Keratinocyte (primary cell): ENCODE measurements at regions not wholly inside any gene's neighbourhood (a gene's known extent, or its start where the extent isn't known, plus 50 kb on each side); places are given as distances from the start of the nearest gene placed in this dataset.

ENCODE experiments used
- DNase-seq: peaks from one replicate; pipeline ENCODE4 v3.0.0-alpha.2; 2011; ENCODE audit warnings: low read depth, missing footprints, low spot score
- FAIRE-seq: peaks from 2 replicates; lab custom pipeline; 2011; peaks lifted over from hg19 to GRCh38; lab: Jason Lieb, UNC
- H2AFZ ChIP-seq: 2 replicates; pipeline ENCODE4 v1.6.0; 2012; ENCODE audit warnings: low read length, control low read depth, inconsistent platforms; ENCODE audit not compliant: control insufficient read depth
- H3K27ac ChIP-seq: 2 replicates; pipeline ENCODE4 v1.5.1; 2011; ENCODE audit warnings: low read length; ENCODE audit not compliant: control insufficient read depth, insufficient read depth
- H3K27me3 ChIP-seq: 3 replicates; pipeline ENCODE4 v1.6.0; 2011; ENCODE audit warnings: low read length; ENCODE audit not compliant: control insufficient read depth, insufficient read depth; ENCODE audit errors: extremely low read depth
- H3K36me3 ChIP-seq, 2 experiments: 2 replicates in 1 of 2; 3 replicates in 1 of 2; pipeline ENCODE4 v1.5.1; 2011; ENCODE audit warnings: low read length in 2 of 2, mild to moderate bottlenecking in 1 of 2; ENCODE audit not compliant: control insufficient read depth in 2 of 2, insufficient read depth in 2 of 2; ENCODE audit errors: extremely low read depth in 1 of 2
- H3K4me1 ChIP-seq: 3 replicates; pipeline ENCODE4 v1.5.1; 2011; ENCODE audit warnings: low read length; ENCODE audit not compliant: control insufficient read depth, insufficient read depth; ENCODE audit errors: extremely low read depth
- H3K4me2 ChIP-seq: 3 replicates; pipeline ENCODE4 v1.6.0; 2011; ENCODE audit warnings: low read depth, low read length; ENCODE audit not compliant: control insufficient read depth, insufficient read depth; ENCODE audit errors: extremely low read depth
- H3K4me3 ChIP-seq, 3 experiments: fragments of 200-600 bp in 1 of 3; sonication (generic) in 1 of 3; 2 replicates in 2 of 3; 3 replicates in 1 of 3; pipeline ENCODE4 v1.5.1; 2011 to 2016; ENCODE audit warnings: low read length in 3 of 3, mild to moderate bottlenecking in 3 of 3, control low read depth in 2 of 3, inconsistent platforms in 1 of 3, low read depth in 1 of 3, mixed read lengths in 1 of 3, mixed run types in 1 of 3, moderate library complexity in 1 of 3; ENCODE audit not compliant: control insufficient read depth in 2 of 3, insufficient read depth in 2 of 3; ENCODE audit errors: extremely low read depth in 1 of 3
- H3K79me2 ChIP-seq: 2 replicates; pipeline ENCODE4 v1.6.0; 2012; ENCODE audit warnings: low read length; ENCODE audit not compliant: control insufficient read depth, insufficient read depth
- H3K9ac ChIP-seq: 3 replicates; pipeline ENCODE4 v1.6.0; 2011; ENCODE audit warnings: low read length; ENCODE audit not compliant: control insufficient read depth, insufficient read depth; ENCODE audit errors: extremely low read depth
- H3K9me1 ChIP-seq: 3 replicates; pipeline ENCODE4 v1.6.0; 2011; ENCODE audit warnings: low read length; ENCODE audit not compliant: control insufficient read depth, insufficient read depth; ENCODE audit errors: extremely low read depth
- H3K9me3 ChIP-seq: 2 replicates; pipeline ENCODE4 v1.5.1; 2012; ENCODE audit warnings: low read depth, low read length; ENCODE audit not compliant: control insufficient read depth
- H4K20me1 ChIP-seq: 3 replicates; pipeline ENCODE4 v1.6.0; 2011; ENCODE audit warnings: low read length; ENCODE audit not compliant: control insufficient read depth, insufficient read depth; ENCODE audit errors: extremely low read depth
- EZH2 ChIP-seq: IDR thresholded peaks from one replicate; pipeline ENCODE4 v1.6.1; 2012; ENCODE audit warnings: inconsistent platforms, mild to moderate bottlenecking, low read length, moderate library complexity
- dilution Hi-C: fragments of 300-500 bp; cut with MboI; formaldehyde crosslinking; loops from one replicate; pipeline ENCODE4 v1.7.0; 2020; ENCODE audit warnings: low sequenced_read_pairs; ENCODE audit not compliant: extremely low pct_ligation_motif_present
- TF ChIP-seq, protein P1 (sequence below), 3 experiments: IDR thresholded peaks in 1 of 3; conservative IDR thresholded peaks in 1 of 3; optimal IDR thresholded peaks in 1 of 3; 2 replicates in 2 of 3; 3 replicates in 1 of 3; pipeline versions ENCODE3 to v1.5.1; 2011; ENCODE audit warnings: low read length in 3 of 3, mild to moderate bottlenecking in 3 of 3, moderate library complexity in 2 of 3, control low read depth in 1 of 3, inconsistent platforms in 1 of 3; ENCODE audit not compliant: insufficient read depth in 2 of 3; ENCODE audit errors: extremely low read depth in 1 of 3

DNA sequence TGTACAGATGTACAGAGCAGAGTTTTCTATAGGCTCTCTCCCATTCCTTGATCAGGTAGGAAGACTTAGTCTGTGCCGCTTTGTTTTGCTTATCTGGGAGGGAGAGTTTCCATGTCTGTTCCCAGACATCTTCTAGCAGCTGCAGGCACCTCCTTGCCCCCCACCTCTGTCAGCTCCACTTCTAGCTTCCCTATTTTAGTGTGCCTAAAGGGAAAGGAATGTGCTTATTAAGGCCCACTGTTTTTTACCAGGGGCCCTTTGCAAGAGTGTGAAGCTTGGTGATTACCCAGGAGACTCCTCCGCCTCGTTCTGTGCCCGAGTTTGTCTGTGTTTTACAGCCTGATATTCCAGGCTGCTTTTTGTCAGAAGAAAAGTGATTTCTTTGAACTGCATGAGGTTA is 1984.4 kb downstream of the OLFM4 start:
- no peak for FAIRE-seq
- H3K36me3 ChIP-seq, result no peaks in the 10 kb centered on the region
- TF ChIP-seq, protein P1, sequence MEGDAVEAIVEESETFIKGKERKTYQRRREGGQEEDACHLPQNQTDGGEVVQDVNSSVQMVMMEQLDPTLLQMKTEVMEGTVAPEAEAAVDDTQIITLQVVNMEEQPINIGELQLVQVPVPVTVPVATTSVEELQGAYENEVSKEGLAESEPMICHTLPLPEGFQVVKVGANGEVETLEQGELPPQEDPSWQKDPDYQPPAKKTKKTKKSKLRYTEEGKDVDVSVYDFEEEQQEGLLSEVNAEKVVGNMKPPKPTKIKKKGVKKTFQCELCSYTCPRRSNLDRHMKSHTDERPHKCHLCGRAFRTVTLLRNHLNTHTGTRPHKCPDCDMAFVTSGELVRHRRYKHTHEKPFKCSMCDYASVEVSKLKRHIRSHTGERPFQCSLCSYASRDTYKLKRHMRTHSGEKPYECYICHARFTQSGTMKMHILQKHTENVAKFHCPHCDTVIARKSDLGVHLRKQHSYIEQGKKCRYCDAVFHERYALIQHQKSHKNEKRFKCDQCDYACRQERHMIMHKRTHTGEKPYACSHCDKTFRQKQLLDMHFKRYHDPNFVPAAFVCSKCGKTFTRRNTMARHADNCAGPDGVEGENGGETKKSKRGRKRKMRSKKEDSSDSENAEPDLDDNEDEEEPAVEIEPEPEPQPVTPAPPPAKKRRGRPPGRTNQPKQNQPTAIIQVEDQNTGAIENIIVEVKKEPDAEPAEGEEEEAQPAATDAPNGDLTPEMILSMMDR (optimal IDR thresholded peaks at IDR 0.05 in 1 of 3, IDR thresholded peaks at IDR 0.05 in 1 of 3, conservative IDR thresholded peaks at IDR 0.05 in 1 of 3; ENCODE audit: extremely low read depth in 1 of 3, insufficient read depth in 2 of 3, low read length in 3 of 3), result no peak
- TF ChIP-seq EZH2, result no peak
- no peak overlapping the region for H3K27ac ChIP-seq
- H3K4me2 ChIP-seq, result no peak overlapping the region
- H3K9me1 ChIP-seq, result no peaks in the 10 kb centered on the region
- no peaks in the 10 kb centered on the region for H3K9me3 ChIP-seq
- H3K27me3 ChIP-seq, result no peaks in the 10 kb centered on the region
- no peaks in the 10 kb centered on the region for H4K20me1 ChIP-seq
- no peak overlapping the region for H3K4me3 ChIP-seq
- dilution Hi-C loops, result no loop called here
- H2AFZ ChIP-seq, result no peak overlapping the region
- no peak overlapping the region for H3K9ac ChIP-seq
- H3K4me1 ChIP-seq, result no peaks in the 10 kb centered on the region
- no peak for DNase-seq
- no peaks in the 10 kb centered on the region for H3K79me2 ChIP-seq

DNA sequence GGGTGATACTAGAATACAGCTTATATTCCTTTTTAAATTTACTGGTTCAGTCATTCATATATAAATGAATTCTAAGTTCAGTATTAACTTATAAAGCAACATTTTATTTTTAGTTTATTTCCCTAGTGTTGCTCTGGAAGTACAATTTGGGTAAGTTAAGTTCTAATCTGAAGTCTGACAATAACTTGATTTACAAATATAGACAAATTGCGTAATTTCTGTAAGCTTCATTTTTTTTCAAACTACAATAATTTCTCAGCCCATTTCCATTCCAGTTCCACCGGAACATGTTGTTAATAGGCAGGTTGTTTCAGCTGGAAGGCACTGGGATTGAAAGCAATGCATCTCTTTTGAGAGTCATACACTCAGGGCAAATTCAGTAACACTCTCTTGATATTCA is 2000.7 kb downstream of the OLFM4 start:
- dilution Hi-C loops, result no loop called here
- Histone ChIP-seq H4K20me1 (no peaks in the 10 kb centered on the region), H3K27me3 (no peaks in the 10 kb centered on the region), H3K4me1 (no peaks in the 10 kb centered on the region), H3K4me2 (no peak overlapping the region), H3K9me1 (no peaks in the 10 kb centered on the region), H3K27ac (no peak overlapping the region), H3K4me3 (no peak overlapping the region), H2AFZ (no peak overlapping the region), H3K9me3 (no peaks in the 10 kb centered on the region), H3K79me2 (no peaks in the 10 kb centered on the region), H3K36me3 (no peaks in the 10 kb centered on the region), H3K9ac (no peak overlapping the region)
- no peak for DNase-seq
- TF ChIP-seq, protein P1 (optimal IDR thresholded peaks at IDR 0.05 in 1 of 3, IDR thresholded peaks at IDR 0.05 in 1 of 3, conservative IDR thresholded peaks at IDR 0.05 in 1 of 3; ENCODE audit: extremely low read depth in 1 of 3, insufficient read depth in 2 of 3, low read length in 3 of 3), result no peak
- no peak for TF ChIP-seq EZH2
- FAIRE-seq, result no peak
